ENCODE measurements at regions not wholly inside any gene's neighbourhood (a gene's known extent, or its start where the extent isn't known, plus 50 kb on each side); places are given as distances from the start of the nearest gene placed in this dataset.

DNA sequence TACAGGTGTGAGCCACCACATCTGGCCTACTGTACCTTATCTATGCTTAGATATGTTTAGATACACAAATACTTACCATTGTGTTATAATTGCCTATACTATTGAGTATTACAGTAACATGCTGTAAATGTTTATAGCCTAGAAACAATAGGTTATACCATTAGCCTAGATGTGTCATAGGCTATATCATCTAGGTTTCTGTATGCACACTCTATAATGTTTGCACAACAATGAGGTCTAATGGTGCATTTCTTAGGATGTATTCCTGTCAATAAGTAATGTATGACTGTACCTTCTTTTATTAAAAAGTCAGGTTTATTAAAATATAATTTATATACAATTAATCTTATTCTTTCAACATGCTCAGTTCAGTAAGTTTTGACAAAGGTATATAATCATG, 683.1 kb downstream of the LRRC70 start:
- TF ChIP-seq, protein P1, sequence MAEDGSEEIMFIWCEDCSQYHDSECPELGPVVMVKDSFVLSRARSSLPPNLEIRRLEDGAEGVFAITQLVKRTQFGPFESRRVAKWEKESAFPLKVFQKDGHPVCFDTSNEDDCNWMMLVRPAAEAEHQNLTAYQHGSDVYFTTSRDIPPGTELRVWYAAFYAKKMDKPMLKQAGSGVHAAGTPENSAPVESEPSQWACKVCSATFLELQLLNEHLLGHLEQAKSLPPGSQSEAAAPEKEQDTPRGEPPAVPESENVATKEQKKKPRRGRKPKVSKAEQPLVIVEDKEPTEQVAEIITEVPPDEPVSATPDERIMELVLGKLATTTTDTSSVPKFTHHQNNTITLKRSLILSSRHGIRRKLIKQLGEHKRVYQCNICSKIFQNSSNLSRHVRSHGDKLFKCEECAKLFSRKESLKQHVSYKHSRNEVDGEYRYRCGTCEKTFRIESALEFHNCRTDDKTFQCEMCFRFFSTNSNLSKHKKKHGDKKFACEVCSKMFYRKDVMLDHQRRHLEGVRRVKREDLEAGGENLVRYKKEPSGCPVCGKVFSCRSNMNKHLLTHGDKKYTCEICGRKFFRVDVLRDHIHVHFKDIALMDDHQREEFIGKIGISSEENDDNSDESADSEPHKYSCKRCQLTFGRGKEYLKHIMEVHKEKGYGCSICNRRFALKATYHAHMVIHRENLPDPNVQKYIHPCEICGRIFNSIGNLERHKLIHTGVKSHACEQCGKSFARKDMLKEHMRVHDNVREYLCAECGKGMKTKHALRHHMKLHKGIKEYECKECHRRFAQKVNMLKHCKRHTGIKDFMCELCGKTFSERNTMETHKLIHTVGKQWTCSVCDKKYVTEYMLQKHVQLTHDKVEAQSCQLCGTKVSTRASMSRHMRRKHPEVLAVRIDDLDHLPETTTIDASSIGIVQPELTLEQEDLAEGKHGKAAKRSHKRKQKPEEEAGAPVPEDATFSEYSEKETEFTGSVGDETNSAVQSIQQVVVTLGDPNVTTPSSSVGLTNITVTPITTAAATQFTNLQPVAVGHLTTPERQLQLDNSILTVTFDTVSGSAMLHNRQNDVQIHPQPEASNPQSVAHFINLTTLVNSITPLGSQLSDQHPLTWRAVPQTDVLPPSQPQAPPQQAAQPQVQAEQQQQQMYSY (CRISPR knock-in tag; IDR thresholded peaks at IDR 0.05) = no peak
- TF ChIP-seq SMARCA5 (IDR thresholded peaks at IDR 0.05) = no peak
- no peak for TF ChIP-seq EP300 (IDR thresholded peaks at IDR 0.05; ENCODE audit: borderline replicate concordance in 1 of 2, control insufficient read depth in 1 of 2, low read depth in 2 of 2, low read length in 2 of 2)
- no peak for TF ChIP-seq POLR2A (IDR thresholded peaks at IDR 0.05; ENCODE audit: low read depth, low read length)
- TF ChIP-seq ASH2L (IDR thresholded peaks at IDR 0.05; ENCODE audit: borderline replicate concordance, low read depth) = no peak
- TF ChIP-seq, protein P2, sequence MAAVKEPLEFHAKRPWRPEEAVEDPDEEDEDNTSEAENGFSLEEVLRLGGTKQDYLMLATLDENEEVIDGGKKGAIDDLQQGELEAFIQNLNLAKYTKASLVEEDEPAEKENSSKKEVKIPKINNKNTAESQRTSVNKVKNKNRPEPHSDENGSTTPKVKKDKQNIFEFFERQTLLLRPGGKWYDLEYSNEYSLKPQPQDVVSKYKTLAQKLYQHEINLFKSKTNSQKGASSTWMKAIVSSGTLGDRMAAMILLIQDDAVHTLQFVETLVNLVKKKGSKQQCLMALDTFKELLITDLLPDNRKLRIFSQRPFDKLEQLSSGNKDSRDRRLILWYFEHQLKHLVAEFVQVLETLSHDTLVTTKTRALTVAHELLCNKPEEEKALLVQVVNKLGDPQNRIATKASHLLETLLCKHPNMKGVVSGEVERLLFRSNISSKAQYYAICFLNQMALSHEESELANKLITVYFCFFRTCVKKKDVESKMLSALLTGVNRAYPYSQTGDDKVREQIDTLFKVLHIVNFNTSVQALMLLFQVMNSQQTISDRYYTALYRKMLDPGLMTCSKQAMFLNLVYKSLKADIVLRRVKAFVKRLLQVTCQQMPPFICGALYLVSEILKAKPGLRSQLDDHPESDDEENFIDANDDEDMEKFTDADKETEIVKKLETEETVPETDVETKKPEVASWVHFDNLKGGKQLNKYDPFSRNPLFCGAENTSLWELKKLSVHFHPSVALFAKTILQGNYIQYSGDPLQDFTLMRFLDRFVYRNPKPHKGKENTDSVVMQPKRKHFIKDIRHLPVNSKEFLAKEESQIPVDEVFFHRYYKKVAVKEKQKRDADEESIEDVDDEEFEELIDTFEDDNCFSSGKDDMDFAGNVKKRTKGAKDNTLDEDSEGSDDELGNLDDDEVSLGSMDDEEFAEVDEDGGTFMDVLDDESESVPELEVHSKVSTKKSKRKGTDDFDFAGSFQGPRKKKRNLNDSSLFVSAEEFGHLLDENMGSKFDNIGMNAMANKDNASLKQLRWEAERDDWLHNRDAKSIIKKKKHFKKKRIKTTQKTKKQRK (IDR thresholded peaks at IDR 0.05; ENCODE audit: low read depth, low read length) = no peak
- TF ChIP-seq, protein P3, sequence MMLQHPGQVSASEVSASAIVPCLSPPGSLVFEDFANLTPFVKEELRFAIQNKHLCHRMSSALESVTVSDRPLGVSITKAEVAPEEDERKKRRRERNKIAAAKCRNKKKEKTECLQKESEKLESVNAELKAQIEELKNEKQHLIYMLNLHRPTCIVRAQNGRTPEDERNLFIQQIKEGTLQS (IDR thresholded peaks at IDR 0.05; ENCODE audit: borderline replicate concordance, extremely low read depth, low read depth, low read length) = no peak
- TF ChIP-seq, protein P4, sequence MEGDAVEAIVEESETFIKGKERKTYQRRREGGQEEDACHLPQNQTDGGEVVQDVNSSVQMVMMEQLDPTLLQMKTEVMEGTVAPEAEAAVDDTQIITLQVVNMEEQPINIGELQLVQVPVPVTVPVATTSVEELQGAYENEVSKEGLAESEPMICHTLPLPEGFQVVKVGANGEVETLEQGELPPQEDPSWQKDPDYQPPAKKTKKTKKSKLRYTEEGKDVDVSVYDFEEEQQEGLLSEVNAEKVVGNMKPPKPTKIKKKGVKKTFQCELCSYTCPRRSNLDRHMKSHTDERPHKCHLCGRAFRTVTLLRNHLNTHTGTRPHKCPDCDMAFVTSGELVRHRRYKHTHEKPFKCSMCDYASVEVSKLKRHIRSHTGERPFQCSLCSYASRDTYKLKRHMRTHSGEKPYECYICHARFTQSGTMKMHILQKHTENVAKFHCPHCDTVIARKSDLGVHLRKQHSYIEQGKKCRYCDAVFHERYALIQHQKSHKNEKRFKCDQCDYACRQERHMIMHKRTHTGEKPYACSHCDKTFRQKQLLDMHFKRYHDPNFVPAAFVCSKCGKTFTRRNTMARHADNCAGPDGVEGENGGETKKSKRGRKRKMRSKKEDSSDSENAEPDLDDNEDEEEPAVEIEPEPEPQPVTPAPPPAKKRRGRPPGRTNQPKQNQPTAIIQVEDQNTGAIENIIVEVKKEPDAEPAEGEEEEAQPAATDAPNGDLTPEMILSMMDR (IDR thresholded peaks at IDR 0.05 in 2 of 3, conservative IDR thresholded peaks at IDR 0.05 in 1 of 3; ENCODE audit: control insufficient read depth in 2 of 3, extremely low read depth in 1 of 3, insufficient read depth in 1 of 3, low read depth in 3 of 3, low read length in 3 of 3) = no peak
- no peak for TF ChIP-seq SREBF1 (IDR thresholded peaks at IDR 0.05; ENCODE audit: low read length)
- no peak for TF ChIP-seq SIX5 (IDR thresholded peaks at IDR 0.05; ENCODE audit: low read depth, low read length, severe bottlenecking)

Data from GM12878 (cell line).